Thoracic aorta (tissue), 2 donors: ENCODE measurements at regions not wholly inside any gene's neighbourhood (a gene's known extent, or its start where the extent isn't known, plus 50 kb on each side); places are given as distances from the start of the nearest gene placed in this dataset.

Experiments used
- ATAC-seq: fragments of 150-250 bp; one replicate; pipeline ENCODE4 v1.8.0; 2017; ENCODE audit warnings: low read depth; ENCODE audit not compliant: insufficient number of reproducible peaks, low FRiP score
- DNase-seq: peaks from one replicate; pipeline ENCODE4 v3.0.0-alpha.2; 2020; ENCODE audit warnings: low spot score
- H3K27ac ChIP-seq, 2 donors: fragments of 200-600 bp; sonication (generic); 1 replicate in 1 of 2; 2 replicates in 1 of 2; pipeline ENCODE4 v1.5.1; 2016; ENCODE audit warnings: mild to moderate bottlenecking in 2 of 2, moderate library complexity in 2 of 2
- H3K27me3 ChIP-seq: fragments of 200-600 bp; sonication (generic); replicated peaks from 2 replicates; pipeline ENCODE4 v1.6.0; 2016; ENCODE audit warnings: mild to moderate bottlenecking; ENCODE audit not compliant: insufficient read depth
- H3K36me3 ChIP-seq: fragments of 200-600 bp; sonication (generic); one replicate; pipeline ENCODE4 v1.5.1; 2016
- H3K4me1 ChIP-seq, 2 donors: fragments of 200-600 bp; sonication (generic); 1 replicate in 1 of 2; 2 replicates in 1 of 2; pipeline versions ENCODE4 v1.5.1 to v1.6.0; 2016; ENCODE audit warnings: low read depth in 2 of 2, mild to moderate bottlenecking in 1 of 2; ENCODE audit not compliant: control insufficient read depth in 1 of 2
- H3K4me3 ChIP-seq: fragments of 200-600 bp; sonication (generic); 2 replicates; pipeline ENCODE4 v1.5.1; 2016; ENCODE audit warnings: mild to moderate bottlenecking
- H3K9me3 ChIP-seq: fragments of 200-600 bp; sonication (generic); 2 replicates; pipeline ENCODE4 v1.5.1; 2016
- CTCF ChIP-seq: fragments of 200-600 bp; sonication (generic); IDR thresholded peaks from one replicate; pipeline ENCODE4 v1.5.1; 2019; ENCODE audit warnings: antibody characterized with exemption

- TF ChIP-seq CTCF, result no peak
- no peaks in the 10 kb centered on the region for H3K27me3 ChIP-seq
- H3K4me1 ChIP-seq, result no peaks in the 10 kb centered on the region
- no peak overlapping the region for H3K27ac ChIP-seq
- no peak for ATAC-seq
- H3K4me3 ChIP-seq, result no peak overlapping the region
- H3K9me3 ChIP-seq, result no peaks in the 10 kb centered on the region
- no peak for DNase-seq
- H3K36me3 ChIP-seq, result no peaks in the 10 kb centered on the region
Measured at GRCh38 chr1:219788700-219789099, 139.7 kb downstream of the SLC30A10 start.

GRCh38 chr1:219788091-219788490 is 140.3 kb downstream of the SLC30A10 start:
- H3K27ac ChIP-seq, result no peak overlapping the region
- no peak overlapping the region for H3K4me3 ChIP-seq
- no peak for ATAC-seq
- DNase-seq, result no peak
- TF ChIP-seq CTCF, result no peak
- H3K36me3 ChIP-seq, result no peaks in the 10 kb centered on the region
- no peaks in the 10 kb centered on the region for H3K4me1 ChIP-seq
- H3K27me3 ChIP-seq, result no peaks in the 10 kb centered on the region
- H3K9me3 ChIP-seq, result no peaks in the 10 kb centered on the region

DNA sequence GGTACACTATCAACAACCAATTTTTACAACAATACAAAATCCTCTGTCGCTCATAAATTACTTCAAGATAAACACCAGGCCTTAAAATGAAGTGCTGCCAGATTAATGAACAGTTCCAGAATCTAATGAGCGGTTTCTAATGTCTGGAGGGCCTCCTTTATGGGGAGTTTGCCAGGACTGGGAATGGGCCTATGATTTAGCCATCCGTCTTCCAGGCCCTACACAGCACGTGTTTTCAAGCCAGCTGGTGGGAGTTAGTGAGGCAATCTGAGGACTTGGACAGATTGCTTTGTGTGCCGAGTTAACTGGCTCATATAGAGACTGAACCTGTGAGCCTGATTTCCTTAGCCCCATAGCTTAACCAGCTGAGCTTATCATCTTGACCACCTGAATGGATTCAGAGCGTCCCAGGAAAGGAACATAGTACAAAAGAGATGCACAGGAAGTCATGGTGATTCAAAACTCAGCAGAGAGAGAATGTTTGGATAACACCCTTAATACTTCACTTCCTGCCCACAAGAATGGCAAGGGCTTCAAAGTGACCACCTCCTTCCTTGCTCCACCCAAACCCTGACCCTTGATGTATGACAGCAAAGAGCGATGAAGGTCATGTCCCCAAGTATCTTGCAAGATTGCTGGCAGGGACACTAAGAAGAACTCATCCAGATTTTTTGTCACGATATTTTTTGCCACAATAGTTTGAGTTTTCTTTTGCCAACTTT is 143.5 kb downstream of the SLC30A10 start:
- ATAC-seq (no peak), DNase-seq (no peak)
- no peak overlapping the region for H3K4me3 ChIP-seq
- H3K4me1 ChIP-seq, result no peaks in the 10 kb centered on the region
- no peak for TF ChIP-seq CTCF
- no peak overlapping the region for H3K27ac ChIP-seq
- no peaks in the 10 kb centered on the region for H3K9me3 ChIP-seq
- H3K27me3 ChIP-seq, result no peaks in the 10 kb centered on the region
- no peaks in the 10 kb centered on the region for H3K36me3 ChIP-seq

- no peaks in the 10 kb centered on the region for H3K4me1 ChIP-seq
- H3K27ac ChIP-seq, result no peak overlapping the region
- DNase-seq (no peak), ATAC-seq (no peak)
- H3K9me3 ChIP-seq, result no peaks in the 10 kb centered on the region
- no peaks in the 10 kb centered on the region for H3K27me3 ChIP-seq
- H3K4me3 ChIP-seq, result no peak overlapping the region
- no peaks in the 10 kb centered on the region for H3K36me3 ChIP-seq
- no peak for TF ChIP-seq CTCF
Measured at GRCh38 chr1:219783605-219784235, 144.6 kb downstream of the SLC30A10 start.

GRCh38 chr1:219782929-219783328 is 145.4 kb downstream of the SLC30A10 start:
- Histone ChIP-seq H3K36me3 (no peaks in the 10 kb centered on the region), H3K27ac (no peak overlapping the region), H3K27me3 (no peaks in the 10 kb centered on the region), H3K4me3 (no peak overlapping the region), H3K9me3 (no peaks in the 10 kb centered on the region), H3K4me1 (no peaks in the 10 kb centered on the region)
- no peak for TF ChIP-seq CTCF
- no peak for DNase-seq
- no peak for ATAC-seq
